ENCODE measurements at regions not wholly inside any gene's neighbourhood (a gene's known extent, or its start where the extent isn't known, plus 50 kb on each side); places are given as distances from the start of the nearest gene placed in this dataset.
"Not testable (repeated sequence)": the region's sequence is repeated elsewhere in the genome, so short reads cannot be mapped to it uniquely, and the experiment has no call there.

DNA sequence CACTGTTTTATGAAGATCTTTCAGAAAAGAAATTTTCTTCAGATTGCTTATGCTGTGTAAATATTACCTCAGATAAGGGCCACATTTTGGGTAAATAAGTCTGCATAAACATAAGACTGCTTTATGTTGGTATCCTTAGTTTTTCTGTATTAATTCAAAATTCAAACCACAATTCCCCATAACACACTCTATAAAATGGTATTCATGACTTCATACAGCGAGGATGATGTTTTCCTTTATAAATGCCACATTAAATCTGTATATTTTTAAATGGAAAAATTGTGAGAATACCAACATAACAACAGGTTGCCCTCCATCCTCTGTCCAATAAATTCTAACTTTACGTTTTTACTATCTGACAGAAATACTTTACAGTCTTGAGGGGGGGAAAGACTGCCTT lies 248.7 kb upstream of the CXADR start:
- DNase-seq (ENCODE audit: low read depth in 3 of 3): no peak

- no peak for DNase-seq (ENCODE audit: low read depth in 3 of 3)
Observed at GRCh38 chr21:17269760-17270159, 243.1 kb upstream of the CXADR start.

GRCh38 chr21:17270229-17270628 lies 242.6 kb upstream of the CXADR start:
- DNase-seq (ENCODE audit: low read depth in 3 of 3): no peak

GRCh38 chr21:17279663-17280062 lies 233.2 kb upstream of the CXADR start:
- no peak for DNase-seq (ENCODE audit: low read depth in 3 of 3)

GRCh38 chr21:17293016-17293562 lies 219.8 kb upstream of the CXADR start:
- DNase-seq (ENCODE audit: low read depth in 3 of 3): not testable (repeated sequence)

DNA sequence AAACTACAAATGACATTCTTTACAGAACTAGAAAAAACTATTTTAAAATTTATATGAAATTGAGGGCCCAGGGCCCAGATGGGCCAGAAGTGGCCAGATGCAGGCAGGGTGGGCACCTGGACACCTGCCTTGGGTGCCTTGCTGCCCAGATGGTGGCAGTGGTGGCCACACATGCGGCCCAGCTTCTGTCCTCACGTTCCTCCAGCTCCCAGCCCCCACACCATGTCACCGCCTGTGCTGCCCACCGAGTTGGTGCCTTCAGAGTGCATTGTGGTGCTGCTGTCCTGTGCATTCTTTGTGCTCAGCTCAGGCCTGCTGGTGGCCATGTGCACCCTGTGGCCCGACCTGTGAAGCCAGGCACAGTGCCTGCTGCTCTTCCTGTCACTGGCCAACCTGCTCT lies 216.8 kb upstream of the CXADR start:
- DNase-seq (ENCODE audit: low read depth in 3 of 3): no peak

- not testable (repeated sequence) for DNase-seq (ENCODE audit: low read depth in 3 of 3)
Observed at GRCh38 chr21:17299576-17299975, 213.3 kb upstream of the CXADR start.

GRCh38 chr21:17327715-17328114 lies 185.1 kb upstream of the CXADR start:
- DNase-seq (ENCODE audit: low read depth in 3 of 3): not testable (repeated sequence)

- no peak for DNase-seq (ENCODE audit: low read depth in 3 of 3)
Observed at GRCh38 chr21:17334484-17334883, 178.4 kb upstream of the CXADR start.

DNA sequence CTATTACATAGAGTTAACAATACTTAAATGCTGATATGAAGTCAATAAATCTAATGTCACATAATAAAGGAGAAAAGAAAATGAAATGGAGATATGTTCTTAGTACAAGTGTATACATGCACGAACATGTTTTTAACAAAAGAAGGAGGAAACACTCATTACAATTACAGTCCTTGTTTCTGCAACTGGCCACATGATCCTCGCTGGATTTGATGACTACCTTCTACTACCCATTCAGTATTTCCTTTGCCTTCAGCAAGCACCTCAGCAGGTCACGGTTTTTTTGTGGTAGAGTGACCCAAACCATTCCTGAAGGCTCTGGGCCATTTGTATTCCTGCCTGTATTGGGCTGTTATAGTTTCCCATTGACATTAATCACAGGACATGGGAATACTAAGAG lies 172.8 kb upstream of the CXADR start:
- DNase-seq (ENCODE audit: low read depth in 3 of 3): no peak

DNA sequence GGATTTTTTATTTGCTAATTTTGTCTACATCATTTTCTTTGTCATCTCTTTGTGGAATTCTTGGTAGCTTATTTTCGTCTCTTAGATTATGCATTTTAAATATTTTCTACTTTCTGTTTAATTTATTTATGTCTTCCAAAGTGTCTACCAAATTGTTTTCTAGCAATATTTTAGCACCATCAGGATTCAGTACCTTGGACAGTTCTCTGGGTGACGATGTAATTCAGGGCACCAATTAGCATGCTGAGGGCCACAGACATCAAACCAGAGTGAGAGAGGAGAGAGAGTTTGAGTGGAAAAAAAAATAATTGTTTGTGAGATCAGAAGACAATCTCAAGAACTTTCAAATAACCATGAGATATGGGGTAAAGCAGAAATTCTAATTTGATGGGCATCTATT lies 169.8 kb upstream of the CXADR start:
- no peak for DNase-seq (ENCODE audit: low read depth in 3 of 3)

DNA sequence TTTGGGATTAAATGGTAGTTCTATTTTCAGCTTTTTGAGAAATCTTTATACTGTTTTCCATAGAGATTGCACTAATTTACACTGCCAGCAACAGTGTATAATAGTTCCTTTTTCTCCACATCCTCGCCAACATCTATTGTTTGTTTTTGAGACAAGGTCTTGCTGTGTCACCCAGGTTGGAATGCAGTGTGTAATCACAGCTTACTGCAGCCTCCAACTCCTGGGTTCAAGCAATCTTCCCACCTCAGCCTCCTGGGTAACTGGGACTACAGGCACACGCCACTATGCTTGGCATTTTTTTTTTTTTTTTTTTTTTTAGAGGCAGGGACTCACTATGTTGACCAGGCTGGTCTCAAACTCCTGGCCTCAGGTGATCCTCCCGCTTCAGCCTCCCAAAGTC lies 164.5 kb upstream of the CXADR start:
- DNase-seq (ENCODE audit: low read depth in 3 of 3): no peak

DNA sequence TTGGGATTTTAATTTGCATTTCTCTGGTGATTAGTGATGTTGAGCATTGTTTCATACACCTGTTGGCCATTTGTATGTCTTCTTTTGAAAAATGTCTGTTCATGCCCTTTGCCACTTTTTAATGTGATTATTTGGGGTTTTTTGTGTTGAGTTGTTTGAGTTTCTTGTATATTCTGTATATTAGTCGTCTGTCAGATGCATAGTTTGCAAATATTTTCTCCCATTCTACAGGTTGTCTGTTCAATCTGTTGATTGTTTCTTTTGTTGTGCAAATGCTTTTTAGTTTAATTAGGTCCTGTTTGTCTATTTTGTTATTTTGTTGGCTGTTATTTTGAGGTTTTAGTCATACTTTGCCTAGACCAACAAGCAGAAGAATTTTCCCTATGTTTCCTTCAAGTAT lies 164.0 kb upstream of the CXADR start:
- no peak for DNase-seq (ENCODE audit: low read depth in 3 of 3)

- no peak for DNase-seq (ENCODE audit: low read depth in 3 of 3)
Observed at GRCh38 chr21:17351766-17352165, 161.1 kb upstream of the CXADR start.

- DNase-seq (ENCODE audit: low read depth in 3 of 3): no peak
Observed at GRCh38 chr21:17352996-17353655, 159.7 kb upstream of the CXADR start.

- DNase-seq (ENCODE audit: low read depth in 3 of 3): no peak
Observed at GRCh38 chr21:17359781-17360180, 153.1 kb upstream of the CXADR start.

- DNase-seq (ENCODE audit: low read depth in 3 of 3): no peak
Observed at GRCh38 chr21:17368748-17369363, 144.0 kb upstream of the CXADR start.

- no peak for DNase-seq (ENCODE audit: low read depth in 3 of 3)
Observed at GRCh38 chr21:17370263-17370662, 142.6 kb upstream of the CXADR start.

- DNase-seq (ENCODE audit: low read depth in 3 of 3): no peak
Observed at GRCh38 chr21:17370916-17371315, 141.9 kb upstream of the CXADR start.

DNA sequence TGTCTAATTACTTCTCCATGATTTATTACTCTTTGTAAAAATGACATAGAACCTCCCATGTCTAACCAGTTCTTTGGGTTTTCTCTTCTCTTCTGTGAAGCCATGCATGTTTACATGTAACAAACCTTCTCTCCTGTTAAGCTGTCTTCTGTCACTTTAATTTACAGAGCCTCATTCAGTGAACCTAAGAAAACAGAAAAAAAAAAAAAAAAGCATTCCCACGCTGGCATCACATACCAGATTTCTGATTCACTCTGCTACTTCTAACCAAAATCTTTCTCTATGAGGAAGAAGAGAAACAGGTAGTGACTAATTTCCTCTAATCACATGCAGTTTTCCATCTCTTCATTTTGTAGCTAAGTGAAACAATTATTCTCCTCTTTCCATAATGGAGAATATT lies 141.4 kb upstream of the CXADR start:
- DNase-seq (ENCODE audit: low read depth in 3 of 3): no peak

- no peak for DNase-seq (ENCODE audit: low read depth in 3 of 3)
Observed at GRCh38 chr21:17372200-17372599, 140.6 kb upstream of the CXADR start.

GRCh38 chr21:17386498-17386897 lies 126.3 kb upstream of the CXADR start:
- no peak for DNase-seq (ENCODE audit: low read depth in 3 of 3)

GRCh38 chr21:17387030-17387617 lies 125.7 kb upstream of the CXADR start:
- DNase-seq (ENCODE audit: low read depth in 3 of 3): peak in 1 of 3 experiments; percentile 30
